Central memory CD8-positive, alpha-beta T cell (primary cell): ENCODE measurements at regions not wholly inside any gene's neighbourhood (a gene's known extent, or its start where the extent isn't known, plus 50 kb on each side); places are given as distances from the start of the nearest gene placed in this dataset.
"Not testable (repeated sequence)": the region's sequence is repeated elsewhere in the genome, so short reads cannot be mapped to it uniquely, and the experiment has no call there.

ENCODE experiments used
- ATAC-seq: fragments of 150-1000 bp; cut with Tn5 transposase; replicated peaks from 2 replicates; pipeline ENCODE4 v1.10.0; 2022; ENCODE audit warnings: mild to moderate bottlenecking, moderate FRiP score, moderate number of reproducible peaks; ENCODE audit not compliant: poor library complexity, severe bottlenecking; ENCODE audit errors: extremely low read depth
- DNase-seq, 2 donors: peaks; one replicate each; pipeline ENCODE4 v3.0.0; 2021; ENCODE audit warnings: low spot score in 2 of 2
- H3K27ac Mint-ChIP-seq: one replicate; pipeline ENCODE4 v1.8.0; 2022; ENCODE audit warnings: low read depth, mild to moderate bottlenecking, moderate library complexity, mixed read lengths
- H3K27me3 Mint-ChIP-seq: one replicate; pipeline ENCODE4 v1.8.0; 2022; ENCODE audit warnings: mixed read lengths
- H3K36me3 Mint-ChIP-seq: one replicate; pipeline ENCODE4 v1.8.0; 2022; ENCODE audit warnings: mild to moderate bottlenecking, moderate library complexity, mixed read lengths; ENCODE audit not compliant: insufficient read depth
- H3K4me1 Mint-ChIP-seq: one replicate; pipeline ENCODE4 v1.8.0; 2022; ENCODE audit warnings: mixed read lengths
- H3K4me3 Mint-ChIP-seq: one replicate; pipeline ENCODE4 v1.8.0; 2022; ENCODE audit warnings: mild to moderate bottlenecking, moderate library complexity, mixed read lengths
- H3K9me3 Mint-ChIP-seq: one replicate; pipeline ENCODE4 v1.8.0; 2022; ENCODE audit warnings: mixed read lengths

- DNase-seq (no peak), ATAC-seq (no peak)
- Mint-ChIP-seq H3K4me3 (no peak overlapping the region), H3K27me3 (no peaks in the 10 kb centered on the region), H3K36me3 (no peaks in the 10 kb centered on the region), H3K9me3 (no peaks in the 10 kb centered on the region), H3K27ac (no peak overlapping the region), H3K4me1 (peaks cover 5% of the 10 kb centered on the region)
Observed at GRCh38 chr5:100709771-100710170, 174.6 kb downstream of the FAM174A start.

GRCh38 chr5:100714780-100715179 is 179.6 kb downstream of the FAM174A start:
- not testable (repeated sequence) for H3K27me3 Mint-ChIP-seq, ATAC-seq, H3K9me3 Mint-ChIP-seq, H3K36me3 Mint-ChIP-seq, H3K27ac Mint-ChIP-seq, H3K4me3 Mint-ChIP-seq, DNase-seq
- H3K4me1 Mint-ChIP-seq: peaks cover 14% of the 10 kb centered on the region

DNA sequence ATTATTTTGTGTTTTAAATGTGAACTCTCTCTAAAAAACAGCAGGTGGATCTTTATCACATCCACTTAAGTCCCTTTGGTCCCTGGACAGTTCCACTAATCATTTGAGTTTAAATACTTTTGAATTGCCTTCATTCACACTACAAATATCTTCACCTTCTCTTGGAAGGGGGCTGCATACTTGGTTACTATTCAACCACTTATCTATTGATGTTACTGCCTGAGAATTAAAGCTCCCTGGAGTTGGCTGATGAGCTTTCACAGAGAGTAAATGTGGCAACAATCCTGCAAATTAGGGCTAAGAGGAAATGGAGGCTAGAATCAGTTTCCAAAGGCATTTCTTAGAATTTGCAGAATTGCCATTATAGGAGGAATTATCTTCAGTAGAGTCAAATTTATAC is 180.4 kb downstream of the ST8SIA4 start:
- no peak overlapping the region for H3K4me3 Mint-ChIP-seq
- H3K36me3 Mint-ChIP-seq: no peaks in the 10 kb centered on the region
- H3K27me3 Mint-ChIP-seq: no peaks in the 10 kb centered on the region
- DNase-seq: no peak
- H3K9me3 Mint-ChIP-seq: no peaks in the 10 kb centered on the region
- ATAC-seq: no peak
- H3K4me1 Mint-ChIP-seq: peaks cover 8% of the 10 kb centered on the region
- no peak overlapping the region for H3K27ac Mint-ChIP-seq

DNA sequence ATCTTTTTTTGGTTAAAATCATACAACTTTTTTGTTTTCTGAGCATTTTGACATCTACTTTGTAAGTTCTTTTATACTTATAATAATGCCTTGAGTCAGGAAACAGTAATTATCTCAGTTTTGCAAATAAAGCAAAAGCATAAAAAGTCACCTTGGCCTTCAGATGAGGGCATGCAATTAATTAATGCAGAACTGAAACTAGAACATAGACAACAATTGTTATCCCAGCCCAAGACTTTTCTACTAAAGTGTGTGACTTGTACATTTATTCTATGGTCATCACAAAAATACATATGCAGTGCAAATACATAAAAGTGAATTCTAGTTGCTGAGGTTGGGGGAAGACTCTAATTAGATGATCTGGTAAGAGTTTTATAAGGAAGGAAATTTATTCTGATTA is 179.9 kb downstream of the ST8SIA4 start:
- H3K4me3 Mint-ChIP-seq: no peak overlapping the region
- peaks cover 8% of the 10 kb centered on the region for H3K4me1 Mint-ChIP-seq
- no peak overlapping the region for H3K27ac Mint-ChIP-seq
- no peaks in the 10 kb centered on the region for H3K36me3 Mint-ChIP-seq
- H3K27me3 Mint-ChIP-seq: no peaks in the 10 kb centered on the region
- no peaks in the 10 kb centered on the region for H3K9me3 Mint-ChIP-seq
- DNase-seq (no peak), ATAC-seq (no peak)

DNA sequence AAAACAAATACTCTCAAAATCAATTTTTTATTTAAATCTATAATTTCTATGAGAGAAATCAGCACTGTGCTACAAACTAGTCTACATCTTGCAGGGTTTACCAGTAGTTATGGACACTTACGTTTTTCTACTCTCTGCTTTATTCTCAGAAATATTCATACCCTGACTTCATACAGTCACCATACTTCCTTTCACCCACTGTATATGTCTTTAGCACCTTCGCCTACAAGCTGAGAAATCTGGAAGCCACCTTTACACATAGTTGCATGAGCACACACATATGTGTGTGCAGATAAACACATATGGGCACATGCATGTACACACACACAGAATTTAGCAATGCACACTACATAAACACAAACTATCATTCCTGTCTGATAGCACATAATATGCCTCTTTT is 177.0 kb downstream of the ST8SIA4 start:
- peaks cover 8% of the 10 kb centered on the region for H3K4me1 Mint-ChIP-seq
- H3K9me3 Mint-ChIP-seq: no peaks in the 10 kb centered on the region
- H3K27me3 Mint-ChIP-seq: no peaks in the 10 kb centered on the region
- no peak overlapping the region for H3K4me3 Mint-ChIP-seq
- H3K27ac Mint-ChIP-seq: no peak overlapping the region
- ATAC-seq (no peak), DNase-seq (no peak)
- H3K36me3 Mint-ChIP-seq: no peaks in the 10 kb centered on the region

DNA sequence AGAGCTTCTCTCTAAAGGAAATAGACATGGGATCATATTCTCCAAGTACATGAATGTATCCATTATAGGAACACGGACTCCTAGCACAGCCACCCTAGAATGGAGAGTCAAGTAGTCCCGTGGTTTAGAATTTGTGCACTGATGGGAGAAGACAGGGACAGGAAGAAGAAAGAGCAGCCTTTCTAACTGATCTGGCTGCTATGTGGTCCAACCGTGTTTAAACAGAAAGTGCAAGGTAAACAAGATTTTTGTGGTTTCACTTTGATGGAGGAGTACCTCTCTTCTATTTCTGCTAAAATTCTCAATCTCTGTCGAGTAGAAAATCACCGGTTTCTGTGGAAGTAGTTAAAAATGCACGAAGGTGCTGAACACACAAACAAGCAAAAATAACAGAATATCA is 171.3 kb downstream of the ST8SIA4 start:
- DNase-seq: no peak
- peak; percentile 85 for ATAC-seq
- H3K9me3 Mint-ChIP-seq: no peaks in the 10 kb centered on the region

DNA sequence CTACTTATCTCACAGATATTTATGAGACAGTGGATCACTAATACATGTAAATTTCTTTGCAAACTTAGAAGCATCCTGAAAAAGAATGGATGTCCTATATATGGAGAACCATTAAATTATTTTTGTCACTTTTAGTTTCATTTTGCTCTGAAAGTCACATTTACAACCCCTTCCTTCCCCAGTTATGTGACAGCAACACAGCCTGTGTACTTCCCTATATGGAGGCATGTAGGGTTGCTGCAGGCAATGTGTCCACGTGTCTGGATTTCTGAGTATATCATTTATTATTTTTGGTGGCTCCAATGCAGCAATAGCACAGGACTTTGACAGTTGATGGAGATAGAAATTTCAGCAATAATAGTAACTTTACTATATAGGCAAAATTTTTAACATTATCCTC is 156.4 kb downstream of the ST8SIA4 start:
- Mint-ChIP-seq H3K4me3 (no peak overlapping the region), H3K36me3 (peaks cover 2% of the 10 kb centered on the region), H3K27me3 (no peaks in the 10 kb centered on the region), H3K27ac (peak overlapping the region; percentile 9), H3K4me1 (peaks cover 5% of the 10 kb centered on the region), H3K9me3 (no peaks in the 10 kb centered on the region)
- no peak for DNase-seq
- peak; percentile 49 for ATAC-seq

More for the DNA sequence above, 171.3 kb downstream of the ST8SIA4 start:
- H3K4me3 Mint-ChIP-seq: peak overlapping the region; percentile 64
- no peaks in the 10 kb centered on the region for H3K36me3 Mint-ChIP-seq
- peak overlapping the region; percentile 83 for H3K27ac Mint-ChIP-seq
- peaks cover 6% of the 10 kb centered on the region for H3K4me1 Mint-ChIP-seq
- no peaks in the 10 kb centered on the region for H3K27me3 Mint-ChIP-seq

GRCh38 chr5:100749771-100750284 is 153.3 kb downstream of the ST8SIA4 start:
- H3K27ac Mint-ChIP-seq: no peak overlapping the region
- ATAC-seq: no peak
- peaks cover 2% of the 10 kb centered on the region for H3K36me3 Mint-ChIP-seq
- no peak overlapping the region for H3K4me3 Mint-ChIP-seq
- no peaks in the 10 kb centered on the region for H3K27me3 Mint-ChIP-seq
- peaks cover 5% of the 10 kb centered on the region for H3K4me1 Mint-ChIP-seq
- no peaks in the 10 kb centered on the region for H3K9me3 Mint-ChIP-seq
- DNase-seq: no peak

GRCh38 chr5:100755435-100755834 is 147.6 kb downstream of the ST8SIA4 start:
- no peak overlapping the region for H3K4me3 Mint-ChIP-seq
- H3K27ac Mint-ChIP-seq: no peak overlapping the region
- no peaks in the 10 kb centered on the region for H3K4me1 Mint-ChIP-seq
- H3K27me3 Mint-ChIP-seq: no peaks in the 10 kb centered on the region
- no peaks in the 10 kb centered on the region for H3K36me3 Mint-ChIP-seq
- DNase-seq (no peak), ATAC-seq (no peak)
- no peaks in the 10 kb centered on the region for H3K9me3 Mint-ChIP-seq
